GM18870 (cell line): ENCODE measurements at regions not wholly inside any gene's neighbourhood (a gene's known extent, or its start where the extent isn't known, plus 50 kb on each side); places are given as distances from the start of the nearest gene placed in this dataset.

Experiments used
- ATAC-seq: cut with Tn5 transposase; IDR thresholded peaks from one replicate; pipeline ENCODE4 v1.9.1; 2021; ENCODE audit warnings: moderate library complexity; ENCODE audit not compliant: unreplicated experiment

GRCh38 chr6:126091466-126091865 lies 105.1 kb downstream of the TRMT11 start:
- ATAC-seq: no peak

- no peak for ATAC-seq
These were observed 106.8 kb downstream of the TRMT11 start for GRCh38 chr6:126093108-126093507.

GRCh38 chr6:126094411-126094810 lies 108.1 kb downstream of the TRMT11 start:
- ATAC-seq: no peak

GRCh38 chr6:126100386-126100785 lies 114.0 kb downstream of the TRMT11 start:
- no peak for ATAC-seq

- ATAC-seq: no peak
These were observed 116.0 kb downstream of the TRMT11 start for GRCh38 chr6:126102358-126102757.

GRCh38 chr6:126103993-126104392 lies 117.7 kb downstream of the TRMT11 start:
- ATAC-seq: no peak

GRCh38 chr6:126107475-126108166 lies 121.3 kb downstream of the TRMT11 start:
- no peak for ATAC-seq

GRCh38 chr6:126110512-126111270 lies 124.4 kb downstream of the TRMT11 start:
- ATAC-seq: no peak

GRCh38 chr6:126111327-126111726 lies 125.0 kb downstream of the TRMT11 start:
- no peak for ATAC-seq

GRCh38 chr6:126112171-126112632 lies 125.9 kb downstream of the TRMT11 start:
- no peak for ATAC-seq

- ATAC-seq: peak; percentile 68
These were observed 126.9 kb downstream of the TRMT11 start for GRCh38 chr6:126113261-126113660.

GRCh38 chr6:126117251-126117650 lies 130.9 kb downstream of the TRMT11 start:
- ATAC-seq: no peak

GRCh38 chr6:126118058-126118755 lies 131.9 kb downstream of the TRMT11 start:
- ATAC-seq: no peak

- ATAC-seq: no peak
These were observed 132.6 kb downstream of the TRMT11 start for GRCh38 chr6:126118936-126119335.

GRCh38 chr6:126123226-126123625 lies 136.9 kb downstream of the TRMT11 start:
- no peak for ATAC-seq

GRCh38 chr6:126127659-126128058 lies 141.3 kb downstream of the TRMT11 start:
- no peak for ATAC-seq

GRCh38 chr6:126131246-126131645 lies 144.9 kb downstream of the TRMT11 start:
- no peak for ATAC-seq

GRCh38 chr6:126133984-126134383 lies 147.6 kb downstream of the TRMT11 start:
- no peak for ATAC-seq

GRCh38 chr6:126134491-126134890 lies 148.2 kb downstream of the TRMT11 start:
- ATAC-seq: no peak

- no peak for ATAC-seq
These were observed 153.7 kb downstream of the TRMT11 start for GRCh38 chr6:126140015-126140414.

- ATAC-seq: no peak
These were observed 157.5 kb downstream of the TRMT11 start for GRCh38 chr6:126143761-126144251.

GRCh38 chr6:126145351-126145750 lies 159.0 kb downstream of the TRMT11 start:
- no peak for ATAC-seq
